HG02884 (cell line): ENCODE measurements at regions not wholly inside any gene's neighbourhood (a gene's known extent, or its start where the extent isn't known, plus 50 kb on each side); places are given as distances from the start of the nearest gene placed in this dataset.

Experiments
- ATAC-seq: cut with Tn5 transposase; IDR thresholded peaks from one replicate; pipeline ENCODE4 v1.9.1; 2021; ENCODE audit warnings: mild to moderate bottlenecking, moderate library complexity; ENCODE audit not compliant: unreplicated experiment

DNA sequence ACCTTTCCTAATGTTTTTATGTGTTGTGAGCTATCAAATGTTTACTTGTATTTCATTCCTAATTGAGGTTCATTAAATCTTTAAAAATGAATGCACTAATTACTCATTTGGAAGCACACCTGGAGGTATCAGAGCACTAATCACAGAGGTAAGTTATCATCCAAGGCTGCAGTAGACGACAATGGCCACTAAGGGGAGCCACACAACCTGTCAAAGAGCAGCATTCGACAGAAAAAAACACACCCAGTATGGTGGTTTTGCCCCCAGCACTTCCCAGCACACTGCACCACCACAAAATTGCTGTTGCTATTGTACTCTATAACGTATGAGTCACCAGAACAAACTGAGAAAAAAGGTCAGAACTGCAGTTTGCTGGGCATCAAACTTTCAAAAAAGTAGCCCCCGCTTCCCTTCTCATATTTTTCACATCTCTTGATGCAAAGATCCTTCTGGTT, 205.9 kb upstream of the IGF1R start:
- peak; percentile 77 for ATAC-seq

DNA sequence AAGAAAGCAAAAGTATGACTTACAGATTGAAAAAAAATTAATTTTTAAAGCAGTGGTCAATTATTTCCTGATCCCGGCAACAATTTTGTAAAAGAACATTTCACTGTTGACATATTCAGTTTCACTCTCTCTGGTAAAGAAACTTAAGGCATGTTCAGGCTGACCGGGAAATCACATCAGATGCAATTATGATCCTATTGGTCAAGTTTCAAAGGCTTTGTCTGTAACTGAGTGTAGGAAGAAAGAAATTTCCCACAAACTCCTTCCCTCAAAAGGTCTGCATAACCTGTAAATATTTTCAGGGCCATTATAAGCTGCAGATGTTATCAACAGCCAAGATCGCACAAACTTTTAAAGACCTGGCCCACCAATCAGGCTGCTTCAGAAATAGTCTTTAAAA, 205.4 kb upstream of the IGF1R start:
- no peak for ATAC-seq

DNA sequence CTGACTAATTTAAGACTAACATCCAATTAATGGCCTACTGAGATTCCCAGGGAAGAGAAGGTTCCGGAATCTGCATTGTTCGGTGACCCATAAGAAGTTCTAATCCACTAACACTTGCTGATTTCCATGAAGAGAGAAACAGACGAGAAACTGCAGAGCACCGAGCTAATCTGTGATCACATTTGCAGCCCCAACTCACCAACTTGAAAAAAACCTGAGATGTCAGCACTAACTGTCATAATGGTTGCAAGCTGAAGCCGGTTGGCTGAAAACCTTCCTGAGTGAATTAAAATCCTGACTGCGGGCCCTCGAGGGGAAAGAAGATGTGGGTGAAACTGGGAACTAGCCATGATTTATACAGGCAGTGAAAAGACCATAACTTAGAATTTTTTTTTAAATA, 204.8 kb upstream of the IGF1R start:
- ATAC-seq, result no peak

GRCh38 chr15:98444138-98444537, 204.2 kb upstream of the IGF1R start:
- ATAC-seq, result no peak

DNA sequence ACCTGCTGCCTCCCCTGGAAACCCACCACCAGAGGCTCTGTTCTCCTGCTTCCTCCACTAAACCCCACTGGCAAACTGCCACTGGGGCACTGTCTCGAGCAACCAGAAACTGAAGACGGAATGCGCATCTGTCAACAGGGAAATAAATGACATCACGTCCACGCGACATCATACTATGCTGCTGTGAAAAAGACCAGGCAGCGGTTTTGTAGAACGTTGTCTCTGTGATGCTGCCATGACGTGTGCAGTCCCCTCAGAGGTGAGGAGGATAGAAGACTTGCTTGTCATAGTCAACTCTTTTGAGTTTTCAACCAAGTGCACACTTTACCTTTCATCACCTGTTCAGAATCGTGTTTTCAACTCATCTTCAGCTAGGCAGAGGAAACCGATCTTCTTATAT, 203.0 kb upstream of the IGF1R start:
- no peak for ATAC-seq

- ATAC-seq, result no peak
These were observed 202.3 kb upstream of the IGF1R start for GRCh38 chr15:98446083-98446482.

DNA sequence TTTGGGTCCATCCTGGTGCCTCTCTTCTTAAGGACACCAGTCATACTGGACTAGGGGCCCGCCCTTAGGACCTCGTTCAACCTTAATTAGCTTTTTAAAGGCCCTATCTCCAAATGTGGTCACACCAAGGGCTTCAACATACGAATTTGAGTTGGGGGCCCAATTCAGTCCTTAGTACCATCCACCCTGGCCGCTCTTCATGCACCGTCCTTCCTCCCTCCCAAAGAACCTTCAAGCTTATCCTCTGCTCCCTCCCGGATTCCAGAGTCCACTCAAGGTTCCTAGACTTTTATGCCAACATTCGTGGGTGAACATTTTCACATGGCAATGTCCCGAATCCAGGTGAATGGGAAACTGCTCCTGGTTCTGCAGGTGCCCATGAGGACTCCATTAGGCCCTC, 201.3 kb upstream of the IGF1R start:
- no peak for ATAC-seq

DNA sequence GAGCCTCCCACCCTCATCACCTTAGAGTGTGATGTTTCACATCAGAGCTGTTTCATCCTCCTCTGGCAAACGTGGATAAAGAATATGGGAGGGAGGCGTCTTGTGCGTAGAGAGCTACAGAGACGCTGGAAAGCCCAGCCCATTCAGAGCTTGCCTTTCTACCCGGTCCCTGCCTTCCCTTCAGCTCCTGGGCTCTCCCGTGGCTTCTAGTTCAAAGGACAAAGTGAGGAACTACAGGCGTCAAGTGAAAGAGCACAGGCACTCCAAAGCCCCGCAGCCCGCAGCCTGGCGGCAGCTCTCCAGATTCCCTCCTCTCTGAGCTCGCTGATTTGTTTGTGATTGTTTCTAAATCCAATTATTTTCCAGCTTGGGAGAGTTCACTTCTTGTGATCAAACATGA, 197.1 kb upstream of the IGF1R start:
- ATAC-seq, result no peak

DNA sequence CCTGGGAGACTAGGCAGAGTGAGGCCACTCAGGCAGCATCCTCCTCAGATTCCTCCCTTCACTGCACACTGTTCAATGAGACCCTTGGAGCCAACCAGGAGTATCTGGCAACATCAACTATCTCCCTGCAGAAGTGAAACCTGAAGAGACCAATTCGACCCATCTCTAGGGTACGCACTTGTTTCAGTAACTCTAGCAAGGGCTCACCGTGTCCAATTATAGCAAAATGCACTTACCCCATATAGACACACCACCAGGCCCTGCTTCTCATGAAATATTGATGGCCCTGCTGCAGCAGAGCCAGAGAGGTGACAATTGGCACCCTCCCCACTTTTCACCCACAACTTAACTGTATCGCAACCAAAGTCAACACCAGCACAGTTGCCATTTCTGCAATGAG, 196.1 kb upstream of the IGF1R start:
- no peak for ATAC-seq

GRCh38 chr15:98455904-98456303, 192.4 kb upstream of the IGF1R start:
- no peak for ATAC-seq

- no peak for ATAC-seq
These were observed 171.8 kb upstream of the IGF1R start for GRCh38 chr15:98476559-98476958.

- ATAC-seq, result no peak
These were observed 167.5 kb upstream of the IGF1R start for GRCh38 chr15:98480844-98481243.

DNA sequence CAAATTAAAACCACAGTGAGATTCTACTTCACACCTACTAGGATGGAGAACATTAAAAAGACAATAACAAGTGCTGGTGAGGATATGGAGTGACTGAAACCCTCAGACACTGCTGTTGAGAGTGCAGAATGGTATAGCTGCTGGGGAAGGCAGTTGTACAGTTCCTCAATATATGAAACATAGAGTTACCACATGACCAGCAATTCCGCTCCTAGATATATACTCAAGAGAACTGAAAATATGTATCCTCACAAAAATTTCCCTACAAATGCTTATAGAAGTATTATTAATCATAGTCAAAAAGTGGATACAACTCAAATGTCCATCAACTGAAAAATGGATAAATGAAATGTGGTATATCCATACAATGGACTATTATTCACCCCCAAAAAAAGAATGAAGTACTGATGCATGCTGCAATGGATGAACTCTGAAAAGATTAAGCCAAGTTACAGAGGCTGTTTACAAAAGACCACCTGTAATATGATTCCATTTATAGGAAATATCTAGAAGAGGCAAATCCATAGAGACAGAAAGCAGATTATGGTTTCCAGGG, 164.7 kb upstream of the IGF1R start:
- ATAC-seq, result no peak

GRCh38 chr15:98484914-98485313, 163.4 kb upstream of the IGF1R start:
- no peak for ATAC-seq

- ATAC-seq, result no peak
These were observed 162.9 kb upstream of the IGF1R start for GRCh38 chr15:98485451-98485850.

- no peak for ATAC-seq
These were observed 154.3 kb upstream of the IGF1R start for GRCh38 chr15:98493966-98494511.

DNA sequence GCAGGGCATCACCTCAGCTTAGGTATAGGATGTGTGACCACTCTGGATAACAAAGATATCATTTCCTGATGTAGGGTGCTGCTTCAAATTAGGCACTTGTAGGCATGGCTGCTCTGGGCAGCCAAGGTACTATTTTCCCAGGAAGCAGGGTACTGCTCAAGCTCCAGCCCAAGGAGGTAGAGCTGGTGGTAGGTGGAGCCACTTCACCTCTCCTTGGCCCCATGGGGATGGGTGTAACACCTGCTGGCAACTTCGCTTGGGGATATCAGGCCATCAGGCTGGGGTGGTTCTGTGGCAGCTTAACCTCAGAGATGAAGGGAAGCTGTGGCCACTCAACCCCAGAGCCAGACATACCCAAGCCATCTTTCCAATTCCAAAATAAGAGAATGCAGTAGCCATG, 147.1 kb upstream of the IGF1R start:
- no peak for ATAC-seq

GRCh38 chr15:98501632-98502031, 146.7 kb upstream of the IGF1R start:
- no peak for ATAC-seq

- no peak for ATAC-seq
These were observed 144.4 kb upstream of the IGF1R start for GRCh38 chr15:98503970-98504369.

- no peak for ATAC-seq
These were observed 143.3 kb upstream of the IGF1R start for GRCh38 chr15:98504998-98505397.

DNA sequence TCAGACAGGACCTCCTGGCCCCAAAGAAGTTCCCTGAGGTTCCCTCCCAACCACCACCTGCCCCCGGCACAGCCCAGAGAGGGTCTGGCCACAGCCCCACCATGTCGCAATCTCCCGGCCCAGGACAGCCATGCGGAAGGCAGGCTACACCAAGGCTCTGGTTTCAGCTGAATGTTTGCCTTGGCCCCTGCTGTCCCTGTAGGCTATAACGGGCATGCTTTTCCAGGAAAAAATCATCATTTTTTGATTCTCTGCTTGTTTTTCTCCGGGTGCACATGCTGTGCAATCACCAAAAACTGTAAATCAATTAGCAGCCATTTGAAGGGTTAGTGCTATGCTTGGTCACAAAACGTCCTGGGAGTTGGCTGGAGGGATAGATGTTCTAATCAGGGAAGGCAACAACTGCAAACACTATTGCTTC, 142.7 kb upstream of the IGF1R start:
- no peak for ATAC-seq

DNA sequence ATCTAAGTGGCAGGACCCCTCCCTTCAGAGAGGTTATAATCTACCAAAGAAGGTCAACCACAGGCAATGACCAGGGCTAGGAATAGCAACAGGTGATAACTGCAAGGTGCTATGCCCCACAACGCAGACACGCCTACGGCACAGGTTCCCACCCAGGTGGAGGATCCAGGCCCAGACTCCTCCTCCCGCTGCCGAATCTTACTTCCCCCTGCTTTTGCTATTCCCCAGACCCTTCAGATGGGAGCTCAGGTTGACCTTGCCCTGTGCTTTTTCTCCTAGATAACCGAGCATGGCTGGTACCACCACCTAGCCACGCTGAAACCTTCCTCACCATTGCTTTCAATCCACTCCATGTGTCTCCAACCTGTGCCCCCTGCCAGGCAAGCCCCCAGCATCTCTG, 142.2 kb upstream of the IGF1R start:
- ATAC-seq, result no peak

DNA sequence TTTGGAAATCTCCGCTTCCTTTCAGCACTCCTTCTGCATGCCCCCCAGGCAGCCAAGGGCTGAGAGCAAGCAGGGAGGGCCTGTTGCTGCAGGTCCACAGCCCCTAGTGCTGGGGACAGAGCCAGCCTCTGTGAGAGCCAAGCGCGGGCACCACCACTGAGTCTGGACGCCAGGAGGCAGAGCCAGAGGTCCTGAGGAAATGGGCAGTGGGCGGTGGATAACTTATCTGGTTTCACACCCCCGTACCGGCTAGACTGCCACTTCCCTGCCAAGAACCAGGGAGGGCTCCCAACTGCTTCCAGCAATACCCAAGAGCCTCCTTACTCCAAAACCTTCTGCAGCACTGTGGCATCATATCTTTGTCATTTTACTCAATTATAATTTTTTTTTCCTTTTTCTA, 141.6 kb upstream of the IGF1R start:
- no peak for ATAC-seq
